ENCODE measurements at regions not wholly inside any gene's neighbourhood (a gene's known extent, or its start where the extent isn't known, plus 50 kb on each side); places are given as distances from the start of the nearest gene placed in this dataset.

GRCh38 chr9:31372799-31373587 is 1011.5 kb upstream of the ACO1 start:
- 87 to 90% (median 89%) methylated on average over 7 of the region's 7 CpGs for WGBS, 4 donors
- ATAC-seq: no peak
- intact Hi-C loops (cut with DNase I): no loop called here

GRCh38 chr9:31377358-31377757 is 1007.1 kb upstream of the ACO1 start:
- DNase-seq: no peak
- ATAC-seq: no peak
- Histone ChIP-seq H3K9me3 (no peaks in the 10 kb centered on the region), H3K27ac (no peak overlapping the region), H3K4me3 (no peak overlapping the region), H3K36me3 (no peaks in the 10 kb centered on the region), H3K4me1 (no peaks in the 10 kb centered on the region), H3K27me3 (no peaks in the 10 kb centered on the region)
- intact Hi-C loops (cut with DNase I): no loop called here
- WGBS, 4 donors: 84 to 90% (median 88%) methylated on average over 4 of the region's 4 CpGs
- no peak for TF ChIP-seq POLR2A (IDR thresholded peaks at IDR 0.05)
- TF ChIP-seq CTCF (IDR thresholded peaks at IDR 0.05): no peak

More at GRCh38 chr9:31372799-31373587, 1011.5 kb upstream of the ACO1 start:
- Histone ChIP-seq H3K27ac (no peak overlapping the region), H3K9me3 (no peaks in the 10 kb centered on the region), H3K4me1 (no peaks in the 10 kb centered on the region), H3K36me3 (no peaks in the 10 kb centered on the region), H3K27me3 (no peaks in the 10 kb centered on the region), H3K4me3 (no peak overlapping the region)
- TF ChIP-seq POLR2A (IDR thresholded peaks at IDR 0.05): no peak
- TF ChIP-seq CTCF (IDR thresholded peaks at IDR 0.05): no peak
- DNase-seq: no peak

GRCh38 chr9:31388660-31389059 is 995.8 kb upstream of the ACO1 start:
- Histone ChIP-seq H3K4me3 (no peak overlapping the region), H3K36me3 (no peaks in the 10 kb centered on the region), H3K27ac (no peak overlapping the region), H3K9me3 (no peaks in the 10 kb centered on the region), H3K4me1 (peaks cover 0 to 7% (median 0%) of the 10 kb centered on the region in 12 donors), H3K27me3 (no peaks in the 10 kb centered on the region)
- 74 to 86% (median 83%) methylated on average over 1 of the region's 1 CpG for WGBS, 4 donors
- intact Hi-C loops (cut with DNase I): loop anchor here in 1 of 10 donors (10.0 kb wide), 1 partner anchor 64 kb away; no protein-coding TSS in a partner anchor
- ATAC-seq (no peak), DNase-seq (no peak)
- TF ChIP-seq CTCF (IDR thresholded peaks at IDR 0.05): no peak
- no peak for TF ChIP-seq POLR2A (IDR thresholded peaks at IDR 0.05)

- Histone ChIP-seq H3K36me3 (no peaks in the 10 kb centered on the region), H3K4me3 (no peak overlapping the region), H3K27me3 (no peaks in the 10 kb centered on the region), H3K27ac (no peak overlapping the region), H3K9me3 (no peaks in the 10 kb centered on the region), H3K4me1 (peaks cover 0 to 11% (median 2%) of the 10 kb centered on the region in 12 donors)
- TF ChIP-seq CTCF (IDR thresholded peaks at IDR 0.05) (no peak), POLR2A (IDR thresholded peaks at IDR 0.05) (no peak)
- 76 to 77% (median 76%) methylated on average over 3 of the region's 3 CpGs for WGBS, 4 donors
- DNase-seq: no peak
- no peak for ATAC-seq
- intact Hi-C loops (cut with DNase I): loop anchor here in 1 of 10 donors (10.0 kb wide), 1 partner anchor 64 kb away; no protein-coding TSS in a partner anchor
Observed at GRCh38 chr9:31389075-31389474, 995.4 kb upstream of the ACO1 start.
